Esophagus (tissue), 2 donors: ENCODE measurements at regions not wholly inside any gene's neighbourhood (a gene's known extent, or its start where the extent isn't known, plus 50 kb on each side); places are given as distances from the start of the nearest gene placed in this dataset.

Experiments used
- H3K27ac ChIP-seq, 2 donors: one replicate each; pipeline ENCODE4 v1.5.1; 2013; ENCODE audit warnings: low read depth in 2 of 2, mild to moderate bottlenecking in 2 of 2, inconsistent platforms in 1 of 2, low read length in 1 of 2, moderate library complexity in 1 of 2
- H3K27me3 ChIP-seq, 2 donors: one replicate each; pipeline ENCODE4 v1.6.1; 2013; ENCODE audit warnings: low read length in 2 of 2, control low read depth in 1 of 2, mild to moderate bottlenecking in 1 of 2; ENCODE audit not compliant: insufficient read depth in 2 of 2, control insufficient read depth in 1 of 2
- H3K36me3 ChIP-seq, 2 donors: one replicate each; pipeline ENCODE4 v1.6.1; 2013; ENCODE audit warnings: low read length in 1 of 2; ENCODE audit not compliant: control insufficient read depth in 2 of 2, insufficient read depth in 2 of 2
- H3K4me1 ChIP-seq, 2 donors: one replicate each; pipeline ENCODE4 v1.6.1; 2013; ENCODE audit warnings: low read length in 1 of 2; ENCODE audit not compliant: control insufficient read depth in 2 of 2, insufficient read depth in 2 of 2
- H3K4me3 ChIP-seq, 2 donors: one replicate each; pipeline ENCODE4 v1.5.1; 2013; ENCODE audit warnings: low read length in 2 of 2, mild to moderate bottlenecking in 2 of 2, low read depth in 1 of 2, moderate library complexity in 1 of 2
- H3K9me3 ChIP-seq, 2 donors: one replicate each; pipeline ENCODE4 v1.6.1; 2013; ENCODE audit warnings: mild to moderate bottlenecking in 2 of 2, low read depth in 1 of 2, low read length in 1 of 2, moderate library complexity in 1 of 2; ENCODE audit not compliant: control insufficient read depth in 2 of 2, insufficient read depth in 1 of 2
- WGBS, 2 donors: extraction: QIAGEN DNeasy Blood & Tissue Kit; methylation state at CpG; one replicate each; pipeline ENCODE4 v1.1.7; 2013; 5-methylcytosine and 5-hydroxymethylcytosine counted together
- donor health status: healthy with polysubstance abuse.
- donor health status: Bipolar disorder and iron deficiency.

DNA sequence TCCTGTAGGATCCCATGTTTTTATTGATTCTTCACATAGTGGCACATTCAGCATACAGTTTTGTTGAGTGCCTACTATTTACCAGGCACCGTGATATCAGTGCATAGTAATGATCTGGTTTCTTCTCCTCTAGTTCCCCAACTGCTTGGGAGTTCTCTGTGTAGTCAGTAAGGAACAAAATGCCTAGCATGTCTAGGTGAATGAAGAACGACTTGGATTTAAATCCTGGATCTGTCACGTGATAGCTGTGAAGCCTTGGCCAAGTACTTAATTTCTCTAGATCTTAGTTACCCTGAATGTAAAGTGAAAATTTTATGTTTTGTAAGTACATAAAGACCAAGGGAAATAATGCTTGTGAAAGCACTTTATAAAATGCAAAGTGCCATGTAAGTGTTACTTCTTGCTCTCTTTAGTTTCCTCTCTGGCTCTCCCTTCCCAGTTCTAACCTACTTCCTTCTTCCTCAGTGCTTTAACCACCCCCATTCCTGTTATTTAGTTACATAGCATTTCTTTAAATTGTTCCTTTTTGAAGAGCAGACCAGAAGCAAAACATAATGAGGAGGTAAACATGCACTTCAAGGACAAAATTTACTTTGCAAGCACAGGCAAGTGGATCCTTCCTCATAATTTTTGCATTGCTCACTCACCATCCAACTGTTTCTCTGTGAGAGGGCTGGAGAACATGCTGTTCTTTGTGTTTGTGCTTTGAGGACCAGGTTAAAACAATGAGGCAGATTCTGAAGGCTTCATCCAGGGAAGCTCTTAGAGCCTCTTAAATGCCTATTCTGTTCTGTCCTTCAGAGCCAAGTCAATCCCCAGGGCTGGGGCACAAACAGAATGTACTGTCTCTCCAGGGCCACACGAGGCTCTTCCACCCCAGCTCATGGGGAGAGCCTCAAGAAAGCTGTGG is 353.9 kb upstream of the TENM4 start:
- Histone ChIP-seq H3K4me1 (no peaks in the 10 kb centered on the region), H3K27me3 (peaks cover 0 to 3% of the 10 kb centered on the region in 2 donors), H3K9me3 (no peaks in the 10 kb centered on the region), H3K36me3 (no peaks in the 10 kb centered on the region), H3K27ac (no peak overlapping the region), H3K4me3 (no peak overlapping the region)
- WGBS, 2 donors = 54 to 71% methylated on average over 4 of the region's 4 CpGs

DNA sequence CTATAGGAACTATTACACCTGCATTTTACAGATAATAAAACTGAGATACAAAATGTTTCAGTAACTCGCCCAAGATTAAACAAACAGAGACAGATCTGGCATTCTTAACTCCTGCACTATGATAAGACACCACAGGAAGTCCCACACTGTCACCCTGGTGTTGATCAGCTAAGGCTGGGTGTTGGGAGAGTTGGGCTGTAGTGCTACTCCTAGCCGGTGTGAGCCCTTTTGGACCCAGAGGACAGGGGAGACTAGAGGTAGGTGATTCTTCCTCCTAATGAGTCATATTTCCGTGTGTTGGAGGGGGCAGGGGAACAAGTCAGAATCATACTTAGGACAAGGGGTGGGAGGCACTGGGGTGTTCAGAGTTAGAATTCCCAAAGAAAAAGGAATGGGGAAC is 353.2 kb upstream of the TENM4 start:
- Histone ChIP-seq H3K4me3 (no peak overlapping the region), H3K27me3 (peaks cover 0 to 3% of the 10 kb centered on the region in 2 donors), H3K9me3 (no peaks in the 10 kb centered on the region), H3K4me1 (no peaks in the 10 kb centered on the region), H3K36me3 (no peaks in the 10 kb centered on the region), H3K27ac (no peak overlapping the region)
- 62 to 69% methylated on average over 3 of the region's 3 CpGs for WGBS, 2 donors

DNA sequence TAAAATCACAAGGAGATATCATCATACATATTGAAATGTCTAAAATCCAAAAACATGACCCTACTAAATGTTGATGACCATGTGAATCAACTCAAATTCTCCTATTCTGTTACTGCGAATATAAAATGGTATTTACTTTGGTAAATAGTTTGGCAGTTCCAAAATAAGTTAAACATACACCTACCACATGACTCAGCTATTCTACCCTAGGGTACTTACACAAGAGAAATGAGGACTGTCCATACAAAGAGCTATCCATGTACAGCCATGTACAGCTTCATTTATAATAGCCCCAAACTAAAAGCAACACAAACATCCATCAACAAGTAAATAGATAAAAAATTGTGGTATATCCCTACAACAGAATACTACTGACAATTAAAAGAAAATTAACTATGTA is 346.1 kb upstream of the TENM4 start:
- no peak overlapping the region for H3K4me3 ChIP-seq
- H3K9me3 ChIP-seq = no peaks in the 10 kb centered on the region
- no peaks in the 10 kb centered on the region for H3K27me3 ChIP-seq
- H3K27ac ChIP-seq = no peak overlapping the region
- H3K4me1 ChIP-seq = no peaks in the 10 kb centered on the region
- 49 to 86% methylated on average over 1 of the region's 1 CpG for WGBS, 2 donors
- H3K36me3 ChIP-seq = no peaks in the 10 kb centered on the region

DNA sequence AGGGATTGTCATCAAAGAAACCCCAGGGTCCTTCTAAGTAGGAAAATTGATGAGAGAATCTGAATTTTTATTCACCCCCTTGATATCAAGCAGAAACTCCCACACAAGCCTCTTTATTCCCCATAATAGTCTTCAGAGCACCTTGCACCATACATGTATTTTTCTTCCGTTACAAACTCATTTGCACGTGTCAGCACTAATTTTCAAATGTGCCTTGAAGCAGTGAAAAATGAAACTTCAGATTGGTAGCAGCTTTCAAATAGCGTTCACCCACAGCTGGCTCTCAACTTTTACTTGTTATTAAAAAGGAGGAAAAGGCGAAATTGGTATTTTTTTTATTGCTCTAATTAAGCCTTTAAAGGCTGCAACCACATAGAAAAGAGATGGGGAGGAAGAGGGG is 343.0 kb upstream of the TENM4 start:
- Histone ChIP-seq H3K27me3 (no peaks in the 10 kb centered on the region), H3K4me3 (no peak overlapping the region), H3K9me3 (no peaks in the 10 kb centered on the region), H3K27ac (no peak overlapping the region), H3K4me1 (no peaks in the 10 kb centered on the region), H3K36me3 (no peaks in the 10 kb centered on the region)
- 45 to 49% methylated on average over 4 of the region's 4 CpGs for WGBS, 2 donors

- 36 to 49% methylated on average over 1 of the region's 1 CpG for WGBS, 2 donors
- Histone ChIP-seq H3K36me3 (no peaks in the 10 kb centered on the region), H3K4me3 (no peak overlapping the region), H3K9me3 (no peaks in the 10 kb centered on the region), H3K27ac (no peak overlapping the region), H3K27me3 (no peaks in the 10 kb centered on the region), H3K4me1 (no peaks in the 10 kb centered on the region)
Observed at GRCh38 chr11:79768343-79768742, 327.5 kb upstream of the TENM4 start.

- Histone ChIP-seq H3K4me3 (no peak overlapping the region), H3K36me3 (no peaks in the 10 kb centered on the region), H3K27me3 (no peaks in the 10 kb centered on the region), H3K4me1 (no peaks in the 10 kb centered on the region), H3K9me3 (no peaks in the 10 kb centered on the region), H3K27ac (no peak overlapping the region)
- 54 to 61% methylated on average over 3 of the region's 3 CpGs for WGBS, 2 donors
Observed at GRCh38 chr11:79762279-79762921, 321.6 kb upstream of the TENM4 start.

- no peak overlapping the region for H3K4me3 ChIP-seq
- 79 to 88% methylated on average over 2 of the region's 2 CpGs for WGBS, 2 donors
- H3K27ac ChIP-seq = no peak overlapping the region
- no peaks in the 10 kb centered on the region for H3K36me3 ChIP-seq
- H3K27me3 ChIP-seq = no peaks in the 10 kb centered on the region
- no peaks in the 10 kb centered on the region for H3K4me1 ChIP-seq
- no peaks in the 10 kb centered on the region for H3K9me3 ChIP-seq
Observed at GRCh38 chr11:79758325-79758724, 317.5 kb upstream of the TENM4 start.

- WGBS, 2 donors = 88 to 97% methylated on average over 1 of the region's 1 CpG
Observed at GRCh38 chr11:79747406-79747805, 306.6 kb upstream of the TENM4 start.

GRCh38 chr11:79744941-79745340 is 304.1 kb upstream of the TENM4 start:
- Histone ChIP-seq H3K27ac (no peak overlapping the region), H3K27me3 (no peaks in the 10 kb centered on the region), H3K9me3 (no peaks in the 10 kb centered on the region), H3K4me3 (no peak overlapping the region), H3K36me3 (no peaks in the 10 kb centered on the region), H3K4me1 (no peaks in the 10 kb centered on the region)

More at GRCh38 chr11:79747406-79747805, 306.6 kb upstream of the TENM4 start:
- Histone ChIP-seq H3K4me1 (no peaks in the 10 kb centered on the region), H3K27me3 (no peaks in the 10 kb centered on the region), H3K36me3 (no peaks in the 10 kb centered on the region), H3K9me3 (no peaks in the 10 kb centered on the region), H3K27ac (no peak overlapping the region), H3K4me3 (no peak overlapping the region)

DNA sequence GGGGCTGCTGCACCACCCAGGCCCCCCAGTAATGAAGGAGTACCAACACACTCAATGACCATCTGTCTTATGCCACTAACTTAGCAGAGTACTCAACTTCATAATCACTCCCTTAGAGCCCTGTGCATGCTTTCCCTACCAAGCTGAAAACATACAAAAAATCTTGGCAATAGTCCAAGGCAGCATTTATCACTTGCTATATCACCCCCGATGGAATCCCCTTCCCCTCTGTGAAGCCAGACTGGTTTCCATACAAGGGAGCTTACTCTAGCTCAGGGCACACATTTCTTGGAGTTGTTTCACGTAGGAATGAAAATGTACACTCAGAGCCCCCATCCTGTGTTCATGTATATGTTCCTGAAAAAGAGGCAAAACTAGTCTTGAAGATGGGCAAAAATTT is 301.3 kb upstream of the TENM4 start:
- H3K27me3 ChIP-seq = no peaks in the 10 kb centered on the region
- H3K36me3 ChIP-seq = no peaks in the 10 kb centered on the region
- WGBS, 2 donors = 56 to 69% methylated on average over 2 of the region's 2 CpGs
- H3K4me1 ChIP-seq = no peaks in the 10 kb centered on the region
- no peaks in the 10 kb centered on the region for H3K9me3 ChIP-seq
- no peak overlapping the region for H3K4me3 ChIP-seq
- H3K27ac ChIP-seq = no peak overlapping the region
